ENCODE measurements at regions not wholly inside any gene's neighbourhood (a gene's known extent, or its start where the extent isn't known, plus 50 kb on each side); places are given as distances from the start of the nearest gene placed in this dataset.

DNA sequence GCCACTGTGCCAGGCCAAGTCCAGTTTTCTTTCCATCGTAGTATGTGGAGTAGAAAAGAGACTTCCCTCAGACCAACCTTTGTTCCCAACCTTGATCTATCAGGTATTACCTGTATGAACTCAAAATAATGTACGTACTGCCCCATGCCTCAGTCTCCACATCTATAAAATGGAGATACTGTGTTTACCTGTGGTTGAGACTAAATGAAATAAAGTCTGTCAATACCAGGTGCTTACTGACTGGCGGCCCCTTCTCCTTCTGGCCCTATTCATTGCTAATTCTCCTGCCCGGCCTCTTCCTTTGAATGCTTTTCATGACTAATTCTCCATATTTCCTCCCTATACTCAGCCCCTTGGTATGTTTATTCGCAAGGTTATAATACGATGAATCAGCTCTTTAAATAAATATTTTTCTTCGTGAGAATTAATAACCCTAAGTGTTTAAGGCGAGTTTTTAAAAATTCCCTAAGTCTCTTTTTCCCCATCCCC, 89.6 kb upstream of the BASP1 start:
- H3K79me2 ChIP-seq (replicated peaks; ENCODE audit: insufficient read depth) = no peaks in the 10 kb centered on the region
- no peaks in the 10 kb centered on the region for H3K9me2 ChIP-seq (ENCODE audit: insufficient read depth)
- H3K27me3 ChIP-seq (ENCODE audit: insufficient read depth) = no peaks in the 10 kb centered on the region
- ATAC-seq (no peak), DNase-seq (ENCODE audit: low spot score) (no peak)
- no peaks in the 10 kb centered on the region for H3K36me3 Mint-ChIP-seq (ENCODE audit: low read depth)
- H3K4me1 ChIP-seq (ENCODE audit: insufficient read depth) = 0 out of 2 replicates have a peak, but pooled peaks cover 1% of the 10 kb centered on the region
- no peaks in the 10 kb centered on the region for H3F3A ChIP-seq (replicated peaks; ENCODE audit: low read depth)
- no peaks in the 10 kb centered on the region for H3K36me3 ChIP-seq (ENCODE audit: insufficient read depth)
- peaks cover 5% of the 10 kb centered on the region; the same call in 1 of the 3 replicates for H3K9me3 Mint-ChIP-seq
- H3K27me3 Mint-ChIP-seq (ENCODE audit: insufficient read depth, low read depth, poor library complexity) = peaks cover 8% of the 10 kb centered on the region
- H3K4me1 Mint-ChIP-seq = peaks cover 4% of the 10 kb centered on the region; the same call in 2 of the 3 replicates
- H4K20me1 ChIP-seq (replicated peaks; ENCODE audit: insufficient read depth) = no peaks in the 10 kb centered on the region
- H3K4me2 ChIP-seq = no peak overlapping the region
- no peak overlapping the region for H3K4me3 Mint-ChIP-seq
- no peak overlapping the region for H2AFZ ChIP-seq
- H3K4me3 ChIP-seq = no peak overlapping the region
- H3K27ac ChIP-seq (ENCODE audit: low read depth) = no peak overlapping the region
- H3K27ac Mint-ChIP-seq = no peak overlapping the region
- TF ChIP-seq EZH2 (IDR thresholded peaks at IDR 0.05; ENCODE audit: low read depth, unreplicated experiment) (no peak), POLR2AphosphoS5 (IDR thresholded peaks at IDR 0.05; ENCODE audit: low read depth) (no peak), CREB1 (CRISPR knock-in tag; IDR thresholded peaks at IDR 0.05; ENCODE audit: low read depth) (no peak), JUNB (IDR thresholded peaks at IDR 0.05; ENCODE audit: unreplicated experiment) (no peak), EZH2phosphoT487 (IDR thresholded peaks at IDR 0.05; ENCODE audit: unreplicated experiment) (no peak), STAT1 (IDR thresholded peaks at IDR 0.05; ENCODE audit: unreplicated experiment) (no peak), NANOG (IDR thresholded peaks at IDR 0.05; ENCODE audit: borderline replicate concordance) (no peak), ZNF114 (CRISPR knock-in tag; IDR thresholded peaks at IDR 0.05) (no peak), ZNF331 (CRISPR knock-in tag; IDR thresholded peaks at IDR 0.05; ENCODE audit: low read depth) (no peak)
- TF ChIP-seq, protein P1, sequence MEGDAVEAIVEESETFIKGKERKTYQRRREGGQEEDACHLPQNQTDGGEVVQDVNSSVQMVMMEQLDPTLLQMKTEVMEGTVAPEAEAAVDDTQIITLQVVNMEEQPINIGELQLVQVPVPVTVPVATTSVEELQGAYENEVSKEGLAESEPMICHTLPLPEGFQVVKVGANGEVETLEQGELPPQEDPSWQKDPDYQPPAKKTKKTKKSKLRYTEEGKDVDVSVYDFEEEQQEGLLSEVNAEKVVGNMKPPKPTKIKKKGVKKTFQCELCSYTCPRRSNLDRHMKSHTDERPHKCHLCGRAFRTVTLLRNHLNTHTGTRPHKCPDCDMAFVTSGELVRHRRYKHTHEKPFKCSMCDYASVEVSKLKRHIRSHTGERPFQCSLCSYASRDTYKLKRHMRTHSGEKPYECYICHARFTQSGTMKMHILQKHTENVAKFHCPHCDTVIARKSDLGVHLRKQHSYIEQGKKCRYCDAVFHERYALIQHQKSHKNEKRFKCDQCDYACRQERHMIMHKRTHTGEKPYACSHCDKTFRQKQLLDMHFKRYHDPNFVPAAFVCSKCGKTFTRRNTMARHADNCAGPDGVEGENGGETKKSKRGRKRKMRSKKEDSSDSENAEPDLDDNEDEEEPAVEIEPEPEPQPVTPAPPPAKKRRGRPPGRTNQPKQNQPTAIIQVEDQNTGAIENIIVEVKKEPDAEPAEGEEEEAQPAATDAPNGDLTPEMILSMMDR (conservative IDR thresholded peaks at IDR 0.05; ENCODE audit: low read depth in 2 of 2) = no peak
- TF ChIP-seq, protein P2, sequence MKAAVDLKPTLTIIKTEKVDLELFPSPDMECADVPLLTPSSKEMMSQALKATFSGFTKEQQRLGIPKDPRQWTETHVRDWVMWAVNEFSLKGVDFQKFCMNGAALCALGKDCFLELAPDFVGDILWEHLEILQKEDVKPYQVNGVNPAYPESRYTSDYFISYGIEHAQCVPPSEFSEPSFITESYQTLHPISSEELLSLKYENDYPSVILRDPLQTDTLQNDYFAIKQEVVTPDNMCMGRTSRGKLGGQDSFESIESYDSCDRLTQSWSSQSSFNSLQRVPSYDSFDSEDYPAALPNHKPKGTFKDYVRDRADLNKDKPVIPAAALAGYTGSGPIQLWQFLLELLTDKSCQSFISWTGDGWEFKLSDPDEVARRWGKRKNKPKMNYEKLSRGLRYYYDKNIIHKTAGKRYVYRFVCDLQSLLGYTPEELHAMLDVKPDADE (IDR thresholded peaks at IDR 0.05) = no peak
- TF ChIP-seq, protein P3, sequence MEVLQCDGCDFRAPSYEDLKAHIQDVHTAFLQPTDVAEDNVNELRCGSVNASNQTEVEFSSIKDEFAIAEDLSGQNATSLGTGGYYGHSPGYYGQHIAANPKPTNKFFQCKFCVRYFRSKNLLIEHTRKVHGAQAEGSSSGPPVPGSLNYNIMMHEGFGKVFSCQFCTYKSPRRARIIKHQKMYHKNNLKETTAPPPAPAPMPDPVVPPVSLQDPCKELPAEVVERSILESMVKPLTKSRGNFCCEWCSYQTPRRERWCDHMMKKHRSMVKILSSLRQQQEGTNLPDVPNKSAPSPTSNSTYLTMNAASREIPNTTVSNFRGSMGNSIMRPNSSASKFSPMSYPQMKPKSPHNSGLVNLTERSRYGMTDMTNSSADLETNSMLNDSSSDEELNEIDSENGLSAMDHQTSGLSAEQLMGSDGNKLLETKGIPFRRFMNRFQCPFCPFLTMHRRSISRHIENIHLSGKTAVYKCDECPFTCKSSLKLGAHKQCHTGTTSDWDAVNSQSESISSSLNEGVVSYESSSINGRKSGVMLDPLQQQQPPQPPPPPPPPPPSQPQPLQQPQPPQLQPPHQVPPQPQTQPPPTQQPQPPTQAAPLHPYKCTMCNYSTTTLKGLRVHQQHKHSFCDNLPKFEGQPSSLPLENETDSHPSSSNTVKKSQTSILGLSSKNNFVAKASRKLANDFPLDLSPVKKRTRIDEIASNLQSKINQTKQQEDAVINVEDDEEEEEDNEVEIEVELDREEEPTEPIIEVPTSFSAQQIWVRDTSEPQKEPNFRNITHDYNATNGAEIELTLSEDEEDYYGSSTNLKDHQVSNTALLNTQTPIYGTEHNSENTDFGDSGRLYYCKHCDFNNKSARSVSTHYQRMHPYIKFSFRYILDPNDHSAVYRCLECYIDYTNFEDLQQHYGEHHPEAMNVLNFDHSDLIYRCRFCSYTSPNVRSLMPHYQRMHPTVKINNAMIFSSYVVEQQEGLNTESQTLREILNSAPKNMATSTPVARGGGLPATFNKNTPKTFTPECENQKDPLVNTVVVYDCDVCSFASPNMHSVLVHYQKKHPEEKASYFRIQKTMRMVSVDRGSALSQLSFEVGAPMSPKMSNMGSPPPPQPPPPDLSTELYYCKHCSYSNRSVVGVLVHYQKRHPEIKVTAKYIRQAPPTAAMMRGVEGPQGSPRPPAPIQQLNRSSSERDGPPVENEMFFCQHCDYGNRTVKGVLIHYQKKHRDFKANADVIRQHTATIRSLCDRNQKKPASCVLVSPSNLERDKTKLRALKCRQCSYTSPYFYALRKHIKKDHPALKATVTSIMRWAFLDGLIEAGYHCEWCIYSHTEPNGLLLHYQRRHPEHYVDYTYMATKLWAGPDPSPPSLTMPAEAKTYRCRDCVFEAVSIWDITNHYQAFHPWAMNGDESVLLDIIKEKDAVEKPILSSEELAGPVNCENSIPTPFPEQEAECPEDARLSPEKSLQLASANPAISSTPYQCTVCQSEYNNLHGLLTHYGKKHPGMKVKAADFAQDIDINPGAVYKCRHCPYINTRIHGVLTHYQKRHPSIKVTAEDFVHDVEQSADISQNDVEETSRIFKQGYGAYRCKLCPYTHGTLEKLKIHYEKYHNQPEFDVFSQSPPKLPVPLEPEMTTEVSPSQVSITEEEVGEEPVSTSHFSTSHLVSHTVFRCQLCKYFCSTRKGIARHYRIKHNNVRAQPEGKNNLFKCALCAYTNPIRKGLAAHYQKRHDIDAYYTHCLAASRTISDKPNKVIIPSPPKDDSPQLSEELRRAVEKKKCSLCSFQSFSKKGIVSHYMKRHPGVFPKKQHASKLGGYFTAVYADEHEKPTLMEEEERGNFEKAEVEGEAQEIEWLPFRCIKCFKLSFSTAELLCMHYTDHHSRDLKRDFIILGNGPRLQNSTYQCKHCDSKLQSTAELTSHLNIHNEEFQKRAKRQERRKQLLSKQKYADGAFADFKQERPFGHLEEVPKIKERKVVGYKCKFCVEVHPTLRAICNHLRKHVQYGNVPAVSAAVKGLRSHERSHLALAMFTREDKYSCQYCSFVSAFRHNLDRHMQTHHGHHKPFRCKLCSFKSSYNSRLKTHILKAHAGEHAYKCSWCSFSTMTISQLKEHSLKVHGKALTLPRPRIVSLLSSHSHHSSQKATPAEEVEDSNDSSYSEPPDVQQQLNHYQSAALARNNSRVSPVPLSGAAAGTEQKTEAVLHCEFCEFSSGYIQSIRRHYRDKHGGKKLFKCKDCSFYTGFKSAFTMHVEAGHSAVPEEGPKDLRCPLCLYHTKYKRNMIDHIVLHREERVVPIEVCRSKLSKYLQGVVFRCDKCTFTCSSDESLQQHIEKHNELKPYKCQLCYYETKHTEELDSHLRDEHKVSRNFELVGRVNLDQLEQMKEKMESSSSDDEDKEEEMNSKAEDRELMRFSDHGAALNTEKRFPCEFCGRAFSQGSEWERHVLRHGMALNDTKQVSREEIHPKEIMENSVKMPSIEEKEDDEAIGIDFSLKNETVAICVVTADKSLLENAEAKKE (CRISPR knock-in tag; IDR thresholded peaks at IDR 0.05) = no peak
- TF ChIP-seq, protein P4, sequence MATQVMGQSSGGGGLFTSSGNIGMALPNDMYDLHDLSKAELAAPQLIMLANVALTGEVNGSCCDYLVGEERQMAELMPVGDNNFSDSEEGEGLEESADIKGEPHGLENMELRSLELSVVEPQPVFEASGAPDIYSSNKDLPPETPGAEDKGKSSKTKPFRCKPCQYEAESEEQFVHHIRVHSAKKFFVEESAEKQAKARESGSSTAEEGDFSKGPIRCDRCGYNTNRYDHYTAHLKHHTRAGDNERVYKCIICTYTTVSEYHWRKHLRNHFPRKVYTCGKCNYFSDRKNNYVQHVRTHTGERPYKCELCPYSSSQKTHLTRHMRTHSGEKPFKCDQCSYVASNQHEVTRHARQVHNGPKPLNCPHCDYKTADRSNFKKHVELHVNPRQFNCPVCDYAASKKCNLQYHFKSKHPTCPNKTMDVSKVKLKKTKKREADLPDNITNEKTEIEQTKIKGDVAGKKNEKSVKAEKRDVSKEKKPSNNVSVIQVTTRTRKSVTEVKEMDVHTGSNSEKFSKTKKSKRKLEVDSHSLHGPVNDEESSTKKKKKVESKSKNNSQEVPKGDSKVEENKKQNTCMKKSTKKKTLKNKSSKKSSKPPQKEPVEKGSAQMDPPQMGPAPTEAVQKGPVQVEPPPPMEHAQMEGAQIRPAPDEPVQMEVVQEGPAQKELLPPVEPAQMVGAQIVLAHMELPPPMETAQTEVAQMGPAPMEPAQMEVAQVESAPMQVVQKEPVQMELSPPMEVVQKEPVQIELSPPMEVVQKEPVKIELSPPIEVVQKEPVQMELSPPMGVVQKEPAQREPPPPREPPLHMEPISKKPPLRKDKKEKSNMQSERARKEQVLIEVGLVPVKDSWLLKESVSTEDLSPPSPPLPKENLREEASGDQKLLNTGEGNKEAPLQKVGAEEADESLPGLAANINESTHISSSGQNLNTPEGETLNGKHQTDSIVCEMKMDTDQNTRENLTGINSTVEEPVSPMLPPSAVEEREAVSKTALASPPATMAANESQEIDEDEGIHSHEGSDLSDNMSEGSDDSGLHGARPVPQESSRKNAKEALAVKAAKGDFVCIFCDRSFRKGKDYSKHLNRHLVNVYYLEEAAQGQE (IDR thresholded peaks at IDR 0.05; ENCODE audit: unreplicated experiment) = no peak
